ENCODE measurements at regions not wholly inside any gene's neighbourhood (a gene's known extent, or its start where the extent isn't known, plus 50 kb on each side); places are given as distances from the start of the nearest gene placed in this dataset.

DNA sequence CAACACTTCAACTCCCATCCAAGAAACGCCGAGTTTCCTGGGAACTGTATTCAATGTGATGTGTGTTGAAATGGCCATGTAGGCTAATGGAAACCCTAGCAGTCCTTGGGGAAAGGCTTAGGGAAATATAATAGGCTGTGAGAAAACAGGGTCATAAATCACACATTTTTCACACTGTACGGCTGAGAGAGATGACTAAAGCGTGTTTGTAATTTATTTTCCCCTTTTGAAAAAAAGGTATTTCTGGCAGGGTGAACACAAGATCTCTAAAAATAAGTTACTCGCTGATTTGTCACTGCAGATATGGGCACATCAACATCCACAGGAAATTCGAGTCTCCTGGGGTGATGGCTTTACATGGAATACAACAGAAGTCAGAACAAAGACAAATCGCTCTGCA is 109.6 kb upstream of the ST6GAL2 start:
- Histone ChIP-seq H3K27ac (ENCODE audit: low read depth) (no peak overlapping the region), H3K4me2 (no peak overlapping the region), H3F3A (replicated peaks; ENCODE audit: low read depth) (no peaks in the 10 kb centered on the region), H3K79me2 (replicated peaks; ENCODE audit: insufficient read depth) (no peaks in the 10 kb centered on the region), H3K4me1 (ENCODE audit: insufficient read depth) (no peaks in the 10 kb centered on the region), H2AFZ (peak overlapping the region; percentile 23; the same call in 1 of the 2 replicates), H4K20me1 (replicated peaks; ENCODE audit: insufficient read depth) (no peaks in the 10 kb centered on the region), H3K4me3 (no peak overlapping the region), H3K9me2 (ENCODE audit: insufficient read depth) (peaks cover 14% of the 10 kb centered on the region), H3K36me3 (ENCODE audit: insufficient read depth) (no peaks in the 10 kb centered on the region), H3K27me3 (ENCODE audit: insufficient read depth) (no peaks in the 10 kb centered on the region)
- H3K36me3 Mint-ChIP-seq (ENCODE audit: low read depth), result no peaks in the 10 kb centered on the region
- ATAC-seq (no peak), DNase-seq (ENCODE audit: low spot score) (no peak)
- peaks cover 3% of the 10 kb centered on the region; the same call in 1 of the 3 replicates for H3K9me3 Mint-ChIP-seq
- no peak overlapping the region for H3K4me3 Mint-ChIP-seq
- H3K4me1 Mint-ChIP-seq, result peaks cover 8% of the 10 kb centered on the region
- TF ChIP-seq, protein P1, sequence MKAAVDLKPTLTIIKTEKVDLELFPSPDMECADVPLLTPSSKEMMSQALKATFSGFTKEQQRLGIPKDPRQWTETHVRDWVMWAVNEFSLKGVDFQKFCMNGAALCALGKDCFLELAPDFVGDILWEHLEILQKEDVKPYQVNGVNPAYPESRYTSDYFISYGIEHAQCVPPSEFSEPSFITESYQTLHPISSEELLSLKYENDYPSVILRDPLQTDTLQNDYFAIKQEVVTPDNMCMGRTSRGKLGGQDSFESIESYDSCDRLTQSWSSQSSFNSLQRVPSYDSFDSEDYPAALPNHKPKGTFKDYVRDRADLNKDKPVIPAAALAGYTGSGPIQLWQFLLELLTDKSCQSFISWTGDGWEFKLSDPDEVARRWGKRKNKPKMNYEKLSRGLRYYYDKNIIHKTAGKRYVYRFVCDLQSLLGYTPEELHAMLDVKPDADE (IDR thresholded peaks at IDR 0.05), result no peak
- TF ChIP-seq ZNF331 (CRISPR knock-in tag; IDR thresholded peaks at IDR 0.05; ENCODE audit: low read depth) (no peak), POLR2AphosphoS5 (IDR thresholded peaks at IDR 0.05; ENCODE audit: low read depth) (no peak), CREB1 (CRISPR knock-in tag; IDR thresholded peaks at IDR 0.05; ENCODE audit: low read depth) (no peak)
- TF ChIP-seq, protein P2, sequence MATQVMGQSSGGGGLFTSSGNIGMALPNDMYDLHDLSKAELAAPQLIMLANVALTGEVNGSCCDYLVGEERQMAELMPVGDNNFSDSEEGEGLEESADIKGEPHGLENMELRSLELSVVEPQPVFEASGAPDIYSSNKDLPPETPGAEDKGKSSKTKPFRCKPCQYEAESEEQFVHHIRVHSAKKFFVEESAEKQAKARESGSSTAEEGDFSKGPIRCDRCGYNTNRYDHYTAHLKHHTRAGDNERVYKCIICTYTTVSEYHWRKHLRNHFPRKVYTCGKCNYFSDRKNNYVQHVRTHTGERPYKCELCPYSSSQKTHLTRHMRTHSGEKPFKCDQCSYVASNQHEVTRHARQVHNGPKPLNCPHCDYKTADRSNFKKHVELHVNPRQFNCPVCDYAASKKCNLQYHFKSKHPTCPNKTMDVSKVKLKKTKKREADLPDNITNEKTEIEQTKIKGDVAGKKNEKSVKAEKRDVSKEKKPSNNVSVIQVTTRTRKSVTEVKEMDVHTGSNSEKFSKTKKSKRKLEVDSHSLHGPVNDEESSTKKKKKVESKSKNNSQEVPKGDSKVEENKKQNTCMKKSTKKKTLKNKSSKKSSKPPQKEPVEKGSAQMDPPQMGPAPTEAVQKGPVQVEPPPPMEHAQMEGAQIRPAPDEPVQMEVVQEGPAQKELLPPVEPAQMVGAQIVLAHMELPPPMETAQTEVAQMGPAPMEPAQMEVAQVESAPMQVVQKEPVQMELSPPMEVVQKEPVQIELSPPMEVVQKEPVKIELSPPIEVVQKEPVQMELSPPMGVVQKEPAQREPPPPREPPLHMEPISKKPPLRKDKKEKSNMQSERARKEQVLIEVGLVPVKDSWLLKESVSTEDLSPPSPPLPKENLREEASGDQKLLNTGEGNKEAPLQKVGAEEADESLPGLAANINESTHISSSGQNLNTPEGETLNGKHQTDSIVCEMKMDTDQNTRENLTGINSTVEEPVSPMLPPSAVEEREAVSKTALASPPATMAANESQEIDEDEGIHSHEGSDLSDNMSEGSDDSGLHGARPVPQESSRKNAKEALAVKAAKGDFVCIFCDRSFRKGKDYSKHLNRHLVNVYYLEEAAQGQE (IDR thresholded peaks at IDR 0.05; ENCODE audit: unreplicated experiment), result no peak
- H3K27ac Mint-ChIP-seq, result no peak overlapping the region
- peaks cover 2% of the 10 kb centered on the region for H3K27me3 Mint-ChIP-seq (ENCODE audit: insufficient read depth, low read depth, poor library complexity)

DNA sequence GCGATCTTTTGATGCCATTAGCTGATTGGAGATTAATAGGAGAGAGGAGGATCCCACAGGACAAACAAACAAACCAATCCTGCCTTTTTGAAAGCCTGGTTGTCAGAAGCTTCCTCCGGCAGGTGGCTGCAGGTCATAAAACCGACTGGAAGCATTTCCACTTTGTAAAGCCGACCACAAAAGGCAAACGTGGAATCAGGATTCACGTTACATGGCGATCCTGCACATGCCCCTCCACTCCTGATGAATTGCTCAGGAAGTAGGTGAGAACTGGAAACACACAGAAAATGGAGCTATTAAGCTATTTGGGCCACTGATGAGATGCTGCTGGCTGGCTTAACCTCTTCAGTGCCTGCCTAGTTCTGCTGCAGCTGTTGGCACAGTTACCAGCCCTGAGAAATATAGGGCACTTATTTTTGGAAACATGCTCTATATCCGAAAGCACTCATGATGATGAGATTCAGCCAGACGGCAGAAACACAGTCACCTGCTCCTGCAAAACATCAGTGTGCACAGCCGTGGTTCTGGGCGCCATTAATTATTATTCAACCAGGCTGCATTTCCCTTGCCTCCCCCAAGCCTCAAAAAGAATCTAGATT is 110.3 kb upstream of the ST6GAL2 start:
- Histone ChIP-seq H3K4me2 (no peak overlapping the region), H3K27me3 (ENCODE audit: insufficient read depth) (no peaks in the 10 kb centered on the region), H4K20me1 (replicated peaks; ENCODE audit: insufficient read depth) (no peaks in the 10 kb centered on the region), H3K9me2 (ENCODE audit: insufficient read depth) (peaks cover 15% of the 10 kb centered on the region), H3F3A (replicated peaks; ENCODE audit: low read depth) (no peaks in the 10 kb centered on the region), H3K36me3 (ENCODE audit: insufficient read depth) (no peaks in the 10 kb centered on the region), H2AFZ (peak overlapping the region; percentile 23; the same call in 1 of the 2 replicates), H3K79me2 (replicated peaks; ENCODE audit: insufficient read depth) (no peaks in the 10 kb centered on the region), H3K27ac (ENCODE audit: low read depth) (no peak overlapping the region), H3K4me3 (no peak overlapping the region), H3K4me1 (ENCODE audit: insufficient read depth) (no peaks in the 10 kb centered on the region)
- Mint-ChIP-seq H3K9me3 (peaks cover 3% of the 10 kb centered on the region; the same call in 1 of the 3 replicates), H3K4me1 (peaks cover 8% of the 10 kb centered on the region), H3K4me3 (no peak overlapping the region), H3K36me3 (ENCODE audit: low read depth) (no peaks in the 10 kb centered on the region), H3K27ac (no peak overlapping the region), H3K27me3 (ENCODE audit: insufficient read depth, low read depth, poor library complexity) (peaks cover 2% of the 10 kb centered on the region)
- DNase-seq (ENCODE audit: low spot score) (no peak), ATAC-seq (no peak)
- no peak for TF ChIP-seq NANOG (IDR thresholded peaks at IDR 0.05; ENCODE audit: borderline replicate concordance)
- no peak for TF ChIP-seq ZNF331 (CRISPR knock-in tag; IDR thresholded peaks at IDR 0.05; ENCODE audit: low read depth)
- TF ChIP-seq, protein P2 (IDR thresholded peaks at IDR 0.05; ENCODE audit: unreplicated experiment), result no peak
- no peak for TF ChIP-seq EZH2phosphoT487 (IDR thresholded peaks at IDR 0.05; ENCODE audit: unreplicated experiment)
